GM06990 (cell line): ENCODE measurements at regions not wholly inside any gene's neighbourhood (a gene's known extent, or its start where the extent isn't known, plus 50 kb on each side); places are given as distances from the start of the nearest gene placed in this dataset.

Source experiments
- DNase-seq: peaks from one replicate; pipeline ENCODE4 v3.0.0-alpha.2; 2011; ENCODE audit not compliant: insufficient read length; ENCODE audit errors: extremely low read depth
- H3K27me3 ChIP-seq: replicated peaks from 2 replicates; pipeline ENCODE4 v1.6.0; 2011; ENCODE audit warnings: low read length; ENCODE audit not compliant: control insufficient read depth, insufficient read depth
- H3K36me3 ChIP-seq: 2 replicates; pipeline ENCODE4 v1.5.1; 2011; ENCODE audit warnings: low read length; ENCODE audit not compliant: control insufficient read depth, insufficient read depth
- H3K4me3 ChIP-seq: replicated peaks from 2 replicates; pipeline ENCODE4 v1.5.1; 2011; ENCODE audit warnings: low read depth, mild to moderate bottlenecking, control low read depth, low read length
- CTCF ChIP-seq: IDR thresholded peaks from 2 replicates; pipeline ENCODE4 v1.5.1; 2011; ENCODE audit warnings: low read length, control low read depth, mild to moderate bottlenecking, inconsistent platforms; ENCODE audit not compliant: insufficient read depth, poor library complexity, severe bottlenecking

- no peak for TF ChIP-seq CTCF
- DNase-seq, result no peak
These were observed 206.8 kb upstream of the HABP2 start for GRCh38 chr10:113345826-113346624.

GRCh38 chr10:113347508-113347907 is 205.3 kb upstream of the HABP2 start:
- H3K27me3 ChIP-seq, result no peaks in the 10 kb centered on the region; the same call in 1 of the 2 replicates
- H3K36me3 ChIP-seq, result no peaks in the 10 kb centered on the region
- no peak for DNase-seq
- no peak overlapping the region for H3K4me3 ChIP-seq
- TF ChIP-seq CTCF, result no peak

More at GRCh38 chr10:113345826-113346624, 206.8 kb upstream of the HABP2 start:
- Histone ChIP-seq H3K36me3 (no peaks in the 10 kb centered on the region), H3K4me3 (no peak overlapping the region), H3K27me3 (no peaks in the 10 kb centered on the region; the same call in 1 of the 2 replicates)

GRCh38 chr10:113348694-113349093 is 204.2 kb upstream of the HABP2 start:
- H3K36me3 ChIP-seq, result no peaks in the 10 kb centered on the region
- no peak for TF ChIP-seq CTCF
- H3K27me3 ChIP-seq, result no peaks in the 10 kb centered on the region; the same call in none of the 2 replicates
- no peak overlapping the region for H3K4me3 ChIP-seq
- DNase-seq, result no peak

- Histone ChIP-seq H3K4me3 (no peak overlapping the region), H3K36me3 (no peaks in the 10 kb centered on the region), H3K27me3 (peaks cover 2% of the 10 kb centered on the region)
- no peak for TF ChIP-seq CTCF
- DNase-seq, result no peak
These were observed 202.4 kb upstream of the HABP2 start for GRCh38 chr10:113350311-113351040.

GRCh38 chr10:113354711-113355110 is 198.1 kb upstream of the HABP2 start:
- DNase-seq, result no peak
- Histone ChIP-seq H3K27me3 (peaks cover 4% of the 10 kb centered on the region), H3K36me3 (no peaks in the 10 kb centered on the region), H3K4me3 (no peak overlapping the region)
- no peak for TF ChIP-seq CTCF
